GM12878 (cell line): ENCODE measurements at regions not wholly inside any gene's neighbourhood (a gene's known extent, or its start where the extent isn't known, plus 50 kb on each side); places are given as distances from the start of the nearest gene placed in this dataset.

Experiments
- ATAC-seq: fragments of 200-7000 bp; cut with Tn5 transposase; 3 replicates; pipeline ENCODE4 v1.9.1; 2020; ENCODE audit warnings: mild to moderate bottlenecking, moderate library complexity
- BruUV-seq: library from RNA; stranded (reverse); fragments of 400-500 nt; replicated peaks from 2 replicates; lab custom pipeline; 2021; lab: Mats Ljungman, UMichigan
- CTCF ChIA-PET: fragments of 300-600 bp; sonication (Branson Sonifier 250); formaldehyde crosslinking; extraction: SDS; loops from one replicate; lab custom pipeline; 2021; ENCODE audit warnings: inconsistent platforms; lab: Yijun Ruan, JAX
- POLR2A ChIA-PET: fragments of 350-600 bp; formaldehyde crosslinking; extraction: SDS; loops from one replicate; lab custom pipeline; 2021; ENCODE audit warnings: inconsistent platforms; lab: Charles Lee
- RAD21 ChIA-PET: fragments of 300-600 bp; sonication (Branson Sonifier 250); formaldehyde crosslinking; loops from one replicate; lab custom pipeline; 2023; ENCODE audit warnings: antibody characterized with exemption; ENCODE audit not compliant: unreplicated experiment; lab: Charles Lee
- SMC1A ChIA-PET: fragments of 300-600 bp; sonication (Branson Sonifier 250); formaldehyde crosslinking; loops from one replicate; lab custom pipeline; 2023; ENCODE audit not compliant: unreplicated experiment, uncharacterized antibody; lab: Charles Lee
- DNase-seq: peaks from one replicate; pipeline ENCODE4 v3.0.0-alpha.2; 2011; ENCODE audit warnings: low read depth, low spot score
- FAIRE-seq: peaks from 3 replicates; lab custom pipeline; 2011; peaks lifted over from hg19 to GRCh38; lab: Jason Lieb, UNC
- H2AFZ ChIP-seq: 2 replicates; pipeline ENCODE4 v1.6.0; 2011; ENCODE audit warnings: low read depth, low read length, control low read depth; ENCODE audit not compliant: control insufficient read depth
- H3K27ac ChIP-seq: 2 replicates; pipeline ENCODE4 v1.5.1; 2011; ENCODE audit warnings: control low read depth; ENCODE audit not compliant: control insufficient read depth, insufficient read depth
- H3K27me3 ChIP-seq, 2 experiments: replicated peaks in 1 of 2; 2 replicates each; pipeline versions ENCODE4 v1.6.0 to v1.6.1; 2011; ENCODE audit warnings: low read length in 1 of 2; ENCODE audit not compliant: control insufficient read depth in 2 of 2, insufficient read depth in 2 of 2
- H3K36me3 ChIP-seq, 2 experiments: 2 replicates each; pipeline ENCODE4 v1.5.1; 2011; ENCODE audit warnings: low read length in 1 of 2; ENCODE audit not compliant: control insufficient read depth in 2 of 2, insufficient read depth in 2 of 2
- H3K4me1 ChIP-seq: 2 replicates; pipeline ENCODE4 v1.6.1; 2011; ENCODE audit warnings: mild to moderate bottlenecking, low read length, moderate library complexity, mixed read lengths; ENCODE audit not compliant: control insufficient read depth, insufficient read depth
- H3K4me2 ChIP-seq: 2 replicates; pipeline ENCODE4 v1.6.0; 2011; ENCODE audit warnings: control low read depth; ENCODE audit not compliant: control insufficient read depth, insufficient read depth
- H3K4me3 ChIP-seq: fragments of 200-600 bp; sonication (generic); 2 replicates; pipeline ENCODE4 v1.5.1; 2016
- H3K79me2 ChIP-seq: 2 replicates; pipeline ENCODE4 v1.6.0; 2011; ENCODE audit warnings: low read length; ENCODE audit not compliant: control insufficient read depth, insufficient read depth
- H3K9ac ChIP-seq: 2 replicates; pipeline ENCODE4 v1.8.0; 2011; ENCODE audit warnings: low read length, control low read depth, mixed read lengths; ENCODE audit not compliant: control insufficient read depth, insufficient read depth
- H3K9me3 ChIP-seq: replicated peaks from 3 replicates; pipeline ENCODE4 v1.5.1; 2011; ENCODE audit warnings: mild to moderate bottlenecking, low read length; ENCODE audit not compliant: control insufficient read depth, insufficient read depth
- H4K20me1 ChIP-seq: 2 replicates; pipeline ENCODE4 v1.6.0; 2011; ENCODE audit not compliant: control insufficient read depth, insufficient read depth
- BRCA1 ChIP-seq: IDR thresholded peaks from 2 replicates; pipeline ENCODE4 v1.6.1; 2011; ENCODE audit warnings: low read depth, low read length, improper control_type of control experiment
- CHD4 ChIP-seq: fragments of 200-600 bp; sonication (generic); IDR thresholded peaks from 2 replicates; pipeline ENCODE4 v1.6.1; 2016; ENCODE audit warnings: mild to moderate bottlenecking
- EP300 ChIP-seq, 2 experiments: fragments of 150-350 bp in 1 of 2; IDR thresholded peaks; 2 replicates each; pipeline ENCODE4 v1.6.1; 2011 to 2012; ENCODE audit warnings: low read depth in 2 of 2, low read length in 2 of 2, borderline replicate concordance in 1 of 2, improper control_type of control experiment in 1 of 2, inconsistent platforms in 1 of 2; ENCODE audit not compliant: control insufficient read depth in 1 of 2
- MTA2 ChIP-seq: fragments of 450-650 bp; IDR thresholded peaks from 2 replicates; pipeline ENCODE4 v1.6.1; 2016; ENCODE audit warnings: low read depth, mild to moderate bottlenecking, moderate library complexity
- POLR2AphosphoS5 ChIP-seq: IDR thresholded peaks from 2 replicates; pipeline ENCODE4 v1.6.1; 2011; ENCODE audit warnings: mild to moderate bottlenecking, low read length, inconsistent platforms
- SIN3A ChIP-seq: IDR thresholded peaks from 2 replicates; pipeline ENCODE4 v1.6.1; 2012; ENCODE audit warnings: low read depth, low read length, improper control_type of control experiment
- SMAD5 ChIP-seq: IDR thresholded peaks from 2 replicates; pipeline ENCODE4 v1.6.1; 2016; ENCODE audit warnings: antibody characterized with exemption, low read depth
- SUZ12 ChIP-seq: fragments of 200-600 bp; sonication (generic); IDR thresholded peaks from one replicate; pipeline ENCODE4 v1.6.1; 2018; ENCODE audit warnings: antibody characterized with exemption, mild to moderate bottlenecking; ENCODE audit not compliant: unreplicated experiment
- TAF1 ChIP-seq: IDR thresholded peaks from 2 replicates; pipeline ENCODE4 v1.6.1; 2011; ENCODE audit warnings: mild to moderate bottlenecking, low read depth, low read length, borderline replicate concordance
- ZNF274 ChIP-seq: IDR thresholded peaks from one replicate; pipeline ENCODE4 v1.8.0; 2011; ENCODE audit not compliant: insufficient read length, insufficient read depth
- WGBS: methylation state at CpG from one replicate; pipeline ENCODE4 v1.1.6; 2016; ENCODE audit warnings: low lambda C conversion rate; ENCODE audit not compliant: insufficient replicate concordance, insufficient coverage; ENCODE audit errors: missing lambda C conversion rate; 5-methylcytosine and 5-hydroxymethylcytosine counted together
- in situ Hi-C: fragments of 300-500 bp; cut with MboI; formaldehyde crosslinking; loops from 9 replicates; pipeline ENCODE4 v1.14.3; 2018; ENCODE audit warnings: mixed read lengths
- intact Hi-C: fragments of 100-400 bp; cut with micrococcal nuclease; formaldehyde crosslinking; loops from one replicate; pipeline ENCODE4 v1.14.2; 2022; ENCODE audit not compliant: unreplicated experiment
- TF ChIP-seq, protein P1 (sequence below): IDR thresholded peaks from 2 replicates; pipeline ENCODE4 v1.6.1; 2011; ENCODE audit warnings: borderline replicate concordance, low read depth, mild to moderate bottlenecking, moderate library complexity, low read length; ENCODE audit not compliant: insufficient read depth, poor library complexity, severe bottlenecking
- TF ChIP-seq, protein P2 (sequence below): IDR thresholded peaks from 2 replicates; pipeline ENCODE4 v1.6.1; 2011; ENCODE audit warnings: borderline replicate concordance, low read depth, mild to moderate bottlenecking, moderate library complexity, mixed read lengths, low read length; ENCODE audit not compliant: insufficient read depth; ENCODE audit errors: extremely low read length
- TF ChIP-seq, protein P3 (sequence below): IDR thresholded peaks from 2 replicates; pipeline ENCODE4 v1.6.1; 2012; ENCODE audit warnings: low read depth, low read length, improper control_type of control experiment

DNA sequence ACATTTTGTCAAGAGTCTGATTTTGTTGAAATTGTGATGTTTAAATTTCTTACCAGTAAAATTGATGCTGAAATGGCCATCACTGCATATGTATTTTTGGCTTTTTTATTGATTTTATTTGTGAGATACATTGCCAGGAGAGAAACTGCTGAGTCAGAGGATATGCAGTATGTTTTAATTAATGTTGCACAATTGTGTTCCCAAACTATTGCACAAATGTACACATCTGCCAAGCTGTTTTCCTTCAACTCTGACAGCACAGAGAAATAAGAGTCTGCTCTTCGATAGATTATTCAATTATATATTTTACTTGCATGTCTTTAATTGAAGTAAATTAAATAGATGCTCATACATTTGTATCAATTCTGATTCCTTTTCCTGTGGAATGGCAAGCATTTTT, 640.2 kb upstream of the LUZP2 start:
- H4K20me1 ChIP-seq = no peaks in the 10 kb centered on the region
- CTCF ChIA-PET = no interaction called here
- H3K9me3 ChIP-seq = no peaks in the 10 kb centered on the region
- no peak overlapping the region for H3K4me3 ChIP-seq
- intact Hi-C loops (no loop called here), in situ Hi-C loops (no loop called here)
- no TSS peak for BruUV-seq
- H3K9ac ChIP-seq = no peak overlapping the region
- no peak overlapping the region for H2AFZ ChIP-seq
- POLR2A ChIA-PET = no interaction called here
- no peaks in the 10 kb centered on the region for H3K36me3 ChIP-seq
- ATAC-seq = no peak
- no peaks in the 10 kb centered on the region for H3K4me1 ChIP-seq
- TF ChIP-seq SIN3A (no peak), TAF1 (no peak), SUZ12 (no peak), ZNF274 (no peak), MTA2 (no peak)
- TF ChIP-seq, protein P1, sequence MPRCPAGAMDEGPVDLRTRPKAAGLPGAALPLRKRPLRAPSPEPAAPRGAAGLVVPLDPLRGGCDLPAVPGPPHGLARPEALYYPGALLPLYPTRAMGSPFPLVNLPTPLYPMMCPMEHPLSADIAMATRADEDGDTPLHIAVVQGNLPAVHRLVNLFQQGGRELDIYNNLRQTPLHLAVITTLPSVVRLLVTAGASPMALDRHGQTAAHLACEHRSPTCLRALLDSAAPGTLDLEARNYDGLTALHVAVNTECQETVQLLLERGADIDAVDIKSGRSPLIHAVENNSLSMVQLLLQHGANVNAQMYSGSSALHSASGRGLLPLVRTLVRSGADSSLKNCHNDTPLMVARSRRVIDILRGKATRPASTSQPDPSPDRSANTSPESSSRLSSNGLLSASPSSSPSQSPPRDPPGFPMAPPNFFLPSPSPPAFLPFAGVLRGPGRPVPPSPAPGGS = no peak
- H3K79me2 ChIP-seq = no peaks in the 10 kb centered on the region
- FAIRE-seq = no peak
- no peak for DNase-seq
- no peak overlapping the region for H3K4me2 ChIP-seq
- SMC1A ChIA-PET = no interaction called here
- no peaks in the 10 kb centered on the region for H3K27me3 ChIP-seq
- WGBS = 3% methylated on average over 1 of the region's 1 CpG
- RAD21 ChIA-PET = no interaction called here
- H3K27ac ChIP-seq = no peak overlapping the region

DNA sequence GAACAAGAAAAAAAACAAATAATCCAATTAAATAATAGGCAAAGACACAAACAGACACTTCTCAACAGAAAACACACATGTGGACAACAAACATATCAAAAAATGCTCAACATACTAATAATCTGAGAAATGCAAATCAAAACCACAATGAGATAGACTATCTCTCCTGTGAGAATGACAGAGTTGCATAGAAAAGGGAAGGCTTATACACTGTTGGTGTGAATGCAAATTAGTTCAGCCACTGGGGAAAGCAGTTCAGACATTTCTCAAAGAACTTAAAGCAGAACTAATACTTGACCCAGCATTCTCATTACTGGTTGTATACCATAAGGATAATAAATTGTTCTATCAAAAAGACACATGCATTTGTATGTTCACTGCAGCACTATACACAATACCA, 637.8 kb upstream of the LUZP2 start:
- H4K20me1 ChIP-seq = no peaks in the 10 kb centered on the region
- FAIRE-seq = no peak
- no peak overlapping the region for H3K4me2 ChIP-seq
- no peaks in the 10 kb centered on the region for H3K9me3 ChIP-seq
- no peak for DNase-seq
- BruUV-seq = no TSS peak
- TF ChIP-seq, protein P2, sequence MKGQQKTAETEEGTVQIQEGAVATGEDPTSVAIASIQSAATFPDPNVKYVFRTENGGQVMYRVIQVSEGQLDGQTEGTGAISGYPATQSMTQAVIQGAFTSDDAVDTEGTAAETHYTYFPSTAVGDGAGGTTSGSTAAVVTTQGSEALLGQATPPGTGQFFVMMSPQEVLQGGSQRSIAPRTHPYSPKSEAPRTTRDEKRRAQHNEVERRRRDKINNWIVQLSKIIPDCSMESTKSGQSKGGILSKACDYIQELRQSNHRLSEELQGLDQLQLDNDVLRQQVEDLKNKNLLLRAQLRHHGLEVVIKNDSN = no peak
- TF ChIP-seq SMAD5 (no peak), POLR2AphosphoS5 (no peak), EP300 (IDR thresholded peaks at IDR 0.05; ENCODE audit: borderline replicate concordance in 1 of 2, control insufficient read depth in 1 of 2, low read depth in 2 of 2, low read length in 2 of 2) (no peak), BRCA1 (no peak), CHD4 (no peak)
- TF ChIP-seq, protein P3, sequence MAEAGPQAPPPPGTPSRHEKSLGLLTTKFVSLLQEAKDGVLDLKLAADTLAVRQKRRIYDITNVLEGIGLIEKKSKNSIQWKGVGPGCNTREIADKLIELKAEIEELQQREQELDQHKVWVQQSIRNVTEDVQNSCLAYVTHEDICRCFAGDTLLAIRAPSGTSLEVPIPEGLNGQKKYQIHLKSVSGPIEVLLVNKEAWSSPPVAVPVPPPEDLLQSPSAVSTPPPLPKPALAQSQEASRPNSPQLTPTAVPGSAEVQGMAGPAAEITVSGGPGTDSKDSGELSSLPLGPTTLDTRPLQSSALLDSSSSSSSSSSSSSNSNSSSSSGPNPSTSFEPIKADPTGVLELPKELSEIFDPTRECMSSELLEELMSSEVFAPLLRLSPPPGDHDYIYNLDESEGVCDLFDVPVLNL = no peak
- H3K4me1 ChIP-seq = no peaks in the 10 kb centered on the region
- ChIA-PET SMC1A (no interaction called here), RAD21 (no interaction called here), POLR2A (no interaction called here), CTCF (no interaction called here)
- ATAC-seq = peak; percentile 67
- in situ Hi-C loops (no loop called here), intact Hi-C loops (no loop called here)
- no peak overlapping the region for H2AFZ ChIP-seq
- H3K36me3 ChIP-seq = no peaks in the 10 kb centered on the region
- H3K9ac ChIP-seq = no peak overlapping the region
- no peak overlapping the region for H3K27ac ChIP-seq
- no peak overlapping the region for H3K4me3 ChIP-seq
- no peaks in the 10 kb centered on the region for H3K27me3 ChIP-seq
- H3K79me2 ChIP-seq = no peaks in the 10 kb centered on the region
